Upper lobe of left lung (tissue), 4 donors: ENCODE measurements at regions not wholly inside any gene's neighbourhood (a gene's known extent, or its start where the extent isn't known, plus 50 kb on each side); places are given as distances from the start of the nearest gene placed in this dataset.

Experiments used
- CTCF ChIP-seq, 6 experiments: fragments of 450-650 bp in 4 of 6; fragments of 200-600 bp in 2 of 6; sonication (generic) in 2 of 6; IDR thresholded peaks; one replicate each; pipeline ENCODE4 v1.5.1; 2016 to 2019; ENCODE audit warnings: antibody characterized with exemption in 6 of 6
- EP300 ChIP-seq, 4 donors: sonication (generic); formaldehyde crosslinking; IDR thresholded peaks; one replicate each; pipeline ENCODE4 v1.5.1; 2017; ENCODE audit warnings: antibody characterized with exemption in 4 of 4, control low read depth in 2 of 4
- POLR2A ChIP-seq, 4 donors: fragments of 450-650 bp; IDR thresholded peaks; one replicate each; pipeline ENCODE4 v1.5.1; 2016 to 2017; ENCODE audit warnings: antibody characterized with exemption in 4 of 4, mild to moderate bottlenecking in 2 of 4
- POLR2AphosphoS5 ChIP-seq, 2 donors: sonication (generic); formaldehyde crosslinking; IDR thresholded peaks; one replicate each; pipeline ENCODE4 v1.5.1; 2017; ENCODE audit warnings: antibody characterized with exemption in 2 of 2

- TF ChIP-seq POLR2AphosphoS5 (IDR thresholded peaks at IDR 0.05) (no peak), CTCF (IDR thresholded peaks at IDR 0.05) (no peak), POLR2A (IDR thresholded peaks at IDR 0.05) (no peak), EP300 (IDR thresholded peaks at IDR 0.05) (no peak)
Observed at GRCh38 chr2:120496235-120496634, 150.3 kb downstream of the INHBB start.
